Heart right ventricle (tissue), 16 donors: ENCODE measurements at regions not wholly inside any gene's neighbourhood (a gene's known extent, or its start where the extent isn't known, plus 50 kb on each side); places are given as distances from the start of the nearest gene placed in this dataset.

Experiments
- ATAC-seq, 8 donors: fragments of 200-7000 bp; cut with Tn5 transposase; one replicate each; pipeline ENCODE4 v1.9.1; 2020; ENCODE audit warnings: mild to moderate bottlenecking in 8 of 8, moderate library complexity in 8 of 8, moderate number of reproducible peaks in 1 of 8
- DNase-seq, 2 donors: peaks; one replicate each; pipeline ENCODE4 v3.0.0-alpha.2; 2020
- H3K27ac ChIP-seq, 10 donors: fragments of 200-600 bp; sonication (generic) in 2 of 10; one replicate each; pipeline versions ENCODE4 v1.5.0 to v1.8.0; 2020 to 2022; ENCODE audit warnings: mild to moderate bottlenecking in 3 of 10
- H3K27me3 ChIP-seq, 7 donors: fragments of 200-600 bp; one replicate each; pipeline ENCODE4 v1.8.0; 2021 to 2022; ENCODE audit warnings: mild to moderate bottlenecking in 2 of 7
- H3K36me3 ChIP-seq, 9 donors: fragments of 200-600 bp; sonication (generic) in 1 of 9; one replicate each; pipeline versions ENCODE4 v1.5.0 to v1.8.0; 2020 to 2022; ENCODE audit warnings: mild to moderate bottlenecking in 2 of 9
- H3K4me1 ChIP-seq, 9 donors: fragments of 200-600 bp; sonication (generic) in 1 of 9; one replicate each; pipeline versions ENCODE4 v1.5.0 to v1.8.0; 2020 to 2022; ENCODE audit warnings: mild to moderate bottlenecking in 4 of 9
- H3K4me3 ChIP-seq, 10 donors: fragments of 200-600 bp; sonication (generic) in 2 of 10; one replicate each; pipeline versions ENCODE4 v1.5.0 to v1.8.0; 2020 to 2022; ENCODE audit warnings: mild to moderate bottlenecking in 7 of 10, moderate library complexity in 2 of 10
- H3K9me3 ChIP-seq, 11 donors: fragments of 200-600 bp in 10 of 11; sonication (generic) in 2 of 11; one replicate each; pipeline versions ENCODE4 v1.5.0 to v1.8.0; 2013 to 2022; ENCODE audit warnings: mild to moderate bottlenecking in 2 of 11, control low read depth in 1 of 11, moderate library complexity in 1 of 11
- CTCF ChIP-seq, 9 donors: fragments of 200-600 bp; sonication (generic) in 2 of 9; IDR thresholded peaks; one replicate each; pipeline versions ENCODE4 v1.5.0 to v1.8.0; 2021 to 2022; ENCODE audit warnings: antibody characterized with exemption in 9 of 9, mild to moderate bottlenecking in 5 of 9, moderate library complexity in 1 of 9
- WGBS, 2 donors: extraction: QIAGEN DNeasy Blood & Tissue Kit; methylation state at CpG; one replicate each; pipeline ENCODE4 v1.1.7; 2013; ENCODE audit warnings: inconsistent platforms in 1 of 2; 5-methylcytosine and 5-hydroxymethylcytosine counted together
- intact Hi-C, 10 donors: fragments of 100-400 bp; cut with DNase I; formaldehyde crosslinking; loops; one replicate each; pipeline versions ENCODE4 v1.11.1 to v1.14.2; 2022
- donor health status: Arrhythmogenic right ventricular cardiomyopathy.
- donor health status: ischemic (EF 13 %, LVEDD 7.1; RV severe dilation, severe dysfunction).
- donor health status: healthy with polysubstance abuse.
- donor health status: DM: no; HTN: yes; CAD: no.
- donor health status: DM: no; HTN: no; CAD: no.
- donor health status: ischemic (EF 25% LVEDD 6.9; RV normal size, moderate dysfunction).
- donor health status: ischemic (EF 25% LVEDD 5.7; RV mildly dilated, moderate dysfunction).
- donor health status: healthy.
- donor health status: DM: yes; HTN: yes; CAD: no.
- donor health status: Ischemic cardiomyopathy.
- donor health status: ischemic (EF 35%, LVEDD 5.7; RV mildly dilated, moderate dysfunction).
- donor health status: nonischemic (EF 11% LVEDD 7.7; RV severe dilation, severe dysfunction).
- donor health status: DM: yes; HTN: yes; CAD: no.
- donor health status: PGD.
- donor health status: ischemic (EF 29% LVEDD 5.4; RV normal size, mild dysfunction).
- donor health status: nonischemic (EF 23%, LVEDD 6.1; RV moderate dilation, normal function).

DNA sequence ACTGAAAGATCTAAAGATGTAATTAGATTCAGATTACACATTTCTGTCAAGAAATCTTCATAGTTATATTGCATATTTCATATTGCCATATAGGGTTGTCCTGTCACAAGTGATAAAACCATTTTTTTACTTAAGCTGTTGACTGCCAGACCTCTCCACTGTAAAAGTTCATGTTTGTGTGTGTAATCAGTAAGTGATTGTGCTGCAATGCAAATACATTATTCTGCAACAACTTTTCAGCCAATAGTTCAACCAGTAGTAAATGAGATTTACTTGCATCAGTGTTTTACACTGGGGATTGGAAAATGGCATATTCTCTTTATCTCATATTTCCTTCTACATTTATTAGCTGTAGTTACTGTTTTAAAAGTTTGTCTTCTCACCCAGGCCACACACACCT is 603.9 kb upstream of the RORB start:
- H3K4me1 ChIP-seq, result no peaks in the 10 kb centered on the region
- intact Hi-C loops, result no loop called here
- no peak for TF ChIP-seq CTCF (IDR thresholded peaks at IDR 0.05)
- peaks cover 0 to 6% (median 0%) of the 10 kb centered on the region in 11 donors for H3K9me3 ChIP-seq
- DNase-seq (no peak), ATAC-seq (no peak)
- H3K27ac ChIP-seq, result no peak overlapping the region
- H3K36me3 ChIP-seq, result no peaks in the 10 kb centered on the region
- no peak overlapping the region for H3K4me3 ChIP-seq
- H3K27me3 ChIP-seq, result no peaks in the 10 kb centered on the region

DNA sequence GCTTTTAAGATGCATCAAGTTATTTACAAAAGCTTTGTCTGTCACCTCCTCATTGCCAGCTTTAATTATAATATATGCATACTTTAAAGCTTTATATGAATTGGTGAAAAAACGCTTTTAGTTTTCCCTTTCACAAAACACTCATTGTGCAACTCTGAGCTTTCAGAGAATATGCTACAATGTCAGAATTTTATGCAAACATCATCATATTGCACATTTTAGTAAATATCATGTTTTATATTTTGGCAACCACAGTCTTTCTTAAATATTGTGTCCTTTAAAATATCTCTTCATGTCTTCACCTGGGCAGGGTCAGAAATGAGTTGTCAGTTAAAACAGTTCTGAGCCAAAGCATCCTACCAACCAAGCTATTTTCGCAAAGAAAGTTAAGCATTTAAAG is 601.1 kb upstream of the RORB start:
- ATAC-seq (no peak), DNase-seq (no peak)
- WGBS, 2 donors, result 78 to 83% methylated on average over 2 of the region's 2 CpGs
- intact Hi-C loops, result no loop called here
- Histone ChIP-seq H3K36me3 (no peaks in the 10 kb centered on the region), H3K4me1 (no peaks in the 10 kb centered on the region), H3K9me3 (peaks cover 0 to 14% (median 0%) of the 10 kb centered on the region in 11 donors), H3K4me3 (no peak overlapping the region), H3K27ac (no peak overlapping the region), H3K27me3 (no peaks in the 10 kb centered on the region)
- no peak for TF ChIP-seq CTCF (IDR thresholded peaks at IDR 0.05)

DNA sequence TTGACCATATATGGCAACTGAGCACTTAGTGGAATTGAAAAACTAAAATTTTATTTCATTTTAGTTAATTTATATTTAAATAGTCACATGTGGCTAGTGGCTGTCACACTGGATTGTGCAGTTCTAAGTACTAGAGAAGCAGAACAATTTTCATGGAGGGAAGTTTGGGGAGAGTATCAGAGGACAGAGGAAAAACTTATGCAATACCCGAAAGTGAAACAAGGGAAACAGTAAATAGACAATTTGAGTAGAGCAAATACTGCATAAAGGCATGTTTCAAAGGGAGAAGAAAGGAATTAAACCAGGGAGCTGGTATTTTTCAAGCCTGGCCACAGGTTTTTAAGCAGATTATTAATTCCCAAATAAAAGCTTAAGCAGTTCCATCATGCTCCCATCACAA is 590.5 kb upstream of the RORB start:
- intact Hi-C loops, result no loop called here
- TF ChIP-seq CTCF (IDR thresholded peaks at IDR 0.05), result no peak
- WGBS, 2 donors, result 59 to 69% methylated on average over 1 of the region's 1 CpG
- Histone ChIP-seq H3K36me3 (no peaks in the 10 kb centered on the region), H3K27ac (no peak overlapping the region), H3K27me3 (no peaks in the 10 kb centered on the region), H3K4me1 (no peaks in the 10 kb centered on the region), H3K4me3 (no peak overlapping the region), H3K9me3 (no peaks in the 10 kb centered on the region)
- ATAC-seq (no peak), DNase-seq (no peak)

DNA sequence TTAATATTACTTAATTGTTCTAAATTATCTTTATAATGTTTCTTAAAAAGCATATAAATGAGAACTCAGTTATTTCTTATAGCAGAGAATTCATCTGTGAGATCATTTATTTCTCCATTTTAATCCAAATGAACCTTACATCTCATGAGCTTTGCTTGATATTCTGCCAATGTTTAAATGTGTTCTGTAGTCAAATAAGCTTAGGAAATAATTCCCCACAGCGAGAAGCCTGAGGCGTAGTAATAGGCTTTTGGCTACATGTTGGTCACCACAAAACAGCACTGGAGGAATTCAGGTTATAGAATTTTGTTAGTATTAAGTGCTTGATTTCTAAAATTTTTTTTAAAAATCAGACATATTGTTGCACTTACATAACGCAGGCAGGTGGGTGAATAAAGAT is 585.3 kb upstream of the RORB start:
- H3K36me3 ChIP-seq, result no peaks in the 10 kb centered on the region
- 88 to 91% methylated on average over 3 of the region's 3 CpGs for WGBS, 2 donors
- DNase-seq, result no peak
- H3K4me3 ChIP-seq, result no peak overlapping the region
- no peaks in the 10 kb centered on the region for H3K9me3 ChIP-seq
- no peak for ATAC-seq
- H3K27ac ChIP-seq, result no peak overlapping the region
- H3K4me1 ChIP-seq, result no peaks in the 10 kb centered on the region
- TF ChIP-seq CTCF (IDR thresholded peaks at IDR 0.05), result no peak
- no peaks in the 10 kb centered on the region for H3K27me3 ChIP-seq
- intact Hi-C loops, result no loop called here
